ENCODE measurements at regions not wholly inside any gene's neighbourhood (a gene's known extent, or its start where the extent isn't known, plus 50 kb on each side); places are given as distances from the start of the nearest gene placed in this dataset.

DNA sequence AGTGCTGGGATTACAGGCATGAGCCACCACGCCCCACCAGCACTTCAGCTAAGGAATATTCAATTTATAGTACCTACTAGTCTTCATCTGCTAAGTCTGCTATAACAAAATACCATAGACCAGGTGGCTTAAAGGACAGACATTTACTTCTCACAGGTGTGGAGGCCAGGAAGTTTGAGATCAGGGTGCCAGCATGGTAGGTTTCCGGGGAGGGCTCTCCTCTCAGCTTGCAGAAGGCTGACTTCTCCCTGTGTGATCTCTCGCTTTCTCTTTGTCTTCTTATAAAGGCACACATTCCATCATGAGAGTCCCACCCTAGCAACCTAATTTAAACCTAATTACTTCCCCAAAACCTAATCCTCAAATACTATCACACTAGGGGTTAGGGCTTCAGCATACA lies 433.0 kb downstream of the INSC start:
- DNase-seq, result no peak

GRCh38 chr11:15551901-15552851 lies 437.5 kb downstream of the INSC start:
- no peak for DNase-seq

DNA sequence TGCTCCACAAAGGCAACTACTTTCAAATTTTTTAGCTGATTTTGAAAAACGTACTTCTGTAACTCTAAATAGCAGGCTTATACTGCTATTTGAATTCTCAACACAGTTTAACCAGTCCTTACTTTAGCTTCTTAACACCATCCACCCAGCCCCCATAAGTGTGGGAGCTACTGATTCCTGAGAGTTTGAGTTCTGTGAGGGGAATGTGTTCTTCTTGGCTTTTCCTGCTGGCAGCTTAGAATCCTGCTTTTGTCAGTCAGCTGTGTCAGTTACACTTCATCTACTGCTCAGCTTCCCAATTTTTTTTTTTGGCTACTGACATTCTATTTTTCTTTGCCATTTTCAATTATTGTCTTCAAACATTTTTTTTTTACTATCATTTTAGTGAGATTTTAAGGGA lies 440.4 kb downstream of the INSC start:
- DNase-seq, result no peak

DNA sequence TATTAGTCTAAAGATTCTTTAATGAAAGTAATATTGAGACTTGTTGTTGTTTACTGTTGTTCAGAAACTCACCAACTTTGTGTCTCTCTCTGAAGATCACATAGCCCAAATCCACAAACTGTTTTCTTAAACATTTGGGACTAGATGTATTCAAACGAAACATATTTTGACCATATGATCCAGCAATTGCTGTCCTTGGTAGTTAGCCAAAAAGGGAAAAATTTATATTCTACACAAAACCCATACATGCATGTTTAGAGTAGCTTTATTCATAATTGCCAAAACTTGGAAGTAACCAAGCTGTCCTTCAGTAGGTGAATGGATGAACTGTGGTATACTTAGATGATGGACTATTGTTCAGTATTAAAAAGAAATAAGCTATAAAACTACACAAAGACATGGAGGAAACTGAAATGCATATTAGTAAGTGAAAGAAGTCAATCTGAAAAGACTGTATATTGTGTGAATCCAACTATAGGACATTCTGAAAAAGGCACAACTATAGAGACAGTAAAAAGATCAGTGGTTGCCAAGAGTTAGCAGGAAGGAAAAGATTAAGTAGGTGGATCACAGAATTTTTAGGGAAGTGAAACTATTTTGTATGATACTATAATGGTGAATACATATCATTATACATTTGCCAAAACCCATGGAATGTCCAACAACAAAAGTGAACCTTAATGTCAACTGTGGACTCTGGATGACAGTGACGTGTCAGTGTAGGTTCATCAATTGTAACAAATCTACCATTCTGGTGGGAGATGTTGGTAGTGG lies 442.9 kb downstream of the INSC start:
- no peak for DNase-seq

DNA sequence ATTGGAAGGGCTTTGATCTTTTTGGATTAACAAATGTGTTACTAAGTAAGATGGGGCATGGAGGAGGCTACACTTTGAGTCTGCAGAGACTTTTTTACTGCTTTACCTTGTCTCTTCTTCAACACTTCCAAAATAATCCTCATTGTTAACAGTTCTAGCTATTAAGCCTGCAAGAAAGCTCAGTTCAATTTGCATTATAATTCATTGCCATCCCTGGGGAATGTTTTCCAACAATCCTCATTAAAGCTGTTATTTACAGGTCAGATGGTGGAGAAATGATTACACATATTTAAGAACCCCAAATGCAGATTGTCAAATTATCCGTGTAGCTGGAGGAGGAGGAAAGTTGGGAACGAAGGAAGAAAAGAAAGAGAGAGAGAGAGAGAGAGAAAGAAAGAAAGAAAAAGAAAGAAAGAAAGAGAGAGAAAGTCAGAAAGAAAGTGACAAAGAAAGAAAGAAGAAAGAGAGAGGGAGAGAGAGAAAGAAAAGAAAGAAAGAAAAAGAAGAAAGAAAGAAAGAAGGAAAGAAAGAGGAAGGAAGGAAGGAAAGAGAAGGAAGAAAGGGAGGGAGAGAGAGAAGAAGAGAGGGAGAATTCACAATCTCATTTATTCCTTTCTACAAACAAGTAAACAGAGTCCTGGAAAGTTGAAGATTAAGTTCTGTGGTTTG lies 443.9 kb downstream of the INSC start:
- no peak for DNase-seq

DNA sequence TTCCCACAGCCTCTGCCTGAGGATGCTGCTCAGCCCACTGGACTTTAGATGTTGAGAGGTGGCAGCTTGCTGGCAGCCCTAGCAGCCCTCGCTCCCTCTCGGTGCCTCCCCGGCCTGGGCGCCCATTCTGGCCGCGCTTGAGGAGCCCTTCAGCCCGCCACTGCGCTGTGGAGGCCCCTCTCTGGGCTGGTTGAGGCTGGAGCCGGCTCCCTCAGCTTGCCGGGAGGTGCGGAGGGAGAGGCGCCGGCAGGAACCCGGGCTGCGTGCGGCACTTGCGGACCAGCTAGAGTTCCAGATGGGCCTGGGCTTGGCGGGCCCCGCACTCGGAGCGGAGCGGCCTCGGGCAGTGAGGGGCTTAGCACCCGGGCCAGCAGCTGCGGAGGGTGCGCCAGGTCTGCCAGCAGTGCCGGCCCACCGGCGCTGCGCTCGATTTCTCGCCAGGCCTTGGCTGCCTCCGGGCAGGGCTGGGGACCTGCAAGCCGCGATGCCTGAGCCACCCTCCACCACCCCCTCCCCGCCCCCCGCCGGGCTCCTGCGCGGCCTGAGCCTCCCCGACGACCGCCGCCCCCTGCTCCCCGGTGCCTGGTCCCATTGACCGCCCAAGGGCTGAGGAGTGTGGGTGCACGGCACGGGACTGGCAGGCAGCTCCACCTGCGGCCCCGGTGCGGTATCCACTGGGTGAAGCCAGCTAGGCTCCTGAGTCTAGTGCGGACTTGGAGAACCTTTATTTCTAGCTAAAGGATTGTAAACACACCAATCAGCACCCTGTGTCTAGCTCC lies 446.2 kb downstream of the INSC start:
- DNase-seq, result no peak

GRCh38 chr11:15562230-15562629 lies 447.5 kb downstream of the INSC start:
- DNase-seq, result no peak

DNA sequence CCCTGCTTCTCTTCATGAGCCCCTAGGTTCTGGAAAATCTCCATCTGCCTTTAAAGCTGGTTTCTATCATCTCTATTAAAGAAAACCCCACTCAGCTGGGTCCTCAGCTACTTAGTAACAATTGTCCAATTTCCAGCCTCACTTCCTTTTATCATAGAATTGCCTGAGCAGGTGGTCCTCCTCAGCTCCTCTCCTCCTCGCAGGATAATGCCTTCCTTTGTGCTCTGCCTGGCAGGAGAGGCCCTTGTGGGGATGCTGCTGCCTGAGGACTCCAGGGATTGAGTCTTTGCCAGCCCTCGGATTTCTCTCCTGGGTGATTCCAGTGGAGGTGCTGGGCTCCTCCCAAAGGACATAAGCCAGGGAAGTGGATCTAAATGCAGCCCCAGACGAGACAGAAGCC lies 448.3 kb downstream of the INSC start:
- no peak for DNase-seq

GRCh38 chr11:15565880-15566279 lies 451.2 kb downstream of the INSC start:
- DNase-seq, result no peak

- DNase-seq, result no peak
Measured at GRCh38 chr11:15568440-15568839, 453.7 kb downstream of the INSC start.

GRCh38 chr11:15569305-15570025 lies 454.7 kb downstream of the INSC start:
- no peak for DNase-seq

GRCh38 chr11:15575409-15575808 lies 460.7 kb downstream of the INSC start:
- DNase-seq, result no peak

DNA sequence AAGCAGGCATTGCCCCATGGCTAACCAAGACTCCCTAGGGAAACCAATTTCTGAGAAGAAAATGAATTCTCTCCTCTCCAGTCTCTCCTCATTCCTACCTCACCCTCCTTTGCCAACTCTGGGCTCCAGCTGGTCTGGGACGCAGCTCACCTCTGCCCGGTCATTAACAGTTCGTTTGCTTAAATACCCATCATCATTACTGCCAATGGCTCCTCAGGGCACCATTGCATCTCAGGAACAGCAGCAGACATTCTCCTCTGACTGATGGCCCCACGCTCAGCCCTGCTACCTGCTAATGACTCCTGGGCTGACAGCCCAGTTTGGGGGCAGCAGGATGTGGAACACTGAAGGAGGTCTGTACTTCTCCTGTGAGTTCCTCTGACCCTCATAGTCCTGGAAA lies 462.0 kb downstream of the INSC start:
- DNase-seq, result no peak

DNA sequence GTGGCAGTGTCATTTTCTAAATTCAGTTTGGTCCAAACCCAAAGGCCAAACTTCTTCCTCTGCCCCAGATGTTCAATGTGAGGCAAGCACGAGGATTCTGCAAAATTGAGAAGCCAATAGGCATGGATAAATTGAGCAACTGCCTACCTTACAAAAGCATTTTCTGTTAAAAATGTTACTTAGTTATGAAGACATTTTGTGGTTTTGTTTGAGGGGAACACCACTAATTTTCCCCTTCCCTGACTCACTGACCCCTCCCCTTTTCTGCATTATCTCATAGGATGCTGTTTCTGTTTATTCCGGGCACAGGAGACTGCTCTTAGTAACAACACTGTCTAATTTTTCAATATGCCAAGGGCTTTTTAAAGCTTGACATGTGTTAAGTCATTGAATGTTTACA lies 462.8 kb downstream of the INSC start:
- no peak for DNase-seq

DNA sequence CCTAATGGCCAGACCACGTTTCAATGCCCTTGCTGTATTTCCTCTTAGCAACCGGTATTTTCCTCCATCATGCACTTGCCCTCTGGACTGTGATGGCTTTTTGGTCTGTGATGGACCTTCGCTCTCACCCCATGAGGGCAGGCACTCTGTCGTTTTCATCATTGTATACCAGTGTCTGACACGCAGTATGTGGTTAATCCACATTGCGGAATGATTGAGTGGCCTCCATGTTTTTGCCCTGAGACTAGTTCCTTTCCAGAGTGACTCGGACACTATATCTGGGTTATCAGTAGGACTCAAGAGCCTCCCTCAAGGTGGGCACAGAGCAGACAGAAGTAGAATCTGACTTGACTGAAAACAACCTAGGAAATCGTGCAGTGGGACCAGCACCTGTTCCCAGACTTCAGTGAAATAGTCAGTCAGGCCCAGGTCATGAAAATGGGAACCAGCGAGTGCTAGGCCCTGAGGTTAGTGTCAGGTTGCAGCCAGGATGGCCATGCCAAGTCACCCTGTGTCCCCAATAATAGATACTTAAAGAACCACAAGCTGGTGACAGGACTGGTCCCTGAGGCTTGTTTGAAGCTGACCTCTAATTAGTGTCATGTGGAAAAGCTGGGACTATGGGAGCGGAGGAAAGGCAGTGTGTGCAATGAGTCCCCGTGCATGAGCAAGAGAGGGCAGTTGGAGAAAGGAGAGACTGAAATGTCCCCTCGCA lies 464.7 kb downstream of the INSC start:
- no peak for DNase-seq

DNA sequence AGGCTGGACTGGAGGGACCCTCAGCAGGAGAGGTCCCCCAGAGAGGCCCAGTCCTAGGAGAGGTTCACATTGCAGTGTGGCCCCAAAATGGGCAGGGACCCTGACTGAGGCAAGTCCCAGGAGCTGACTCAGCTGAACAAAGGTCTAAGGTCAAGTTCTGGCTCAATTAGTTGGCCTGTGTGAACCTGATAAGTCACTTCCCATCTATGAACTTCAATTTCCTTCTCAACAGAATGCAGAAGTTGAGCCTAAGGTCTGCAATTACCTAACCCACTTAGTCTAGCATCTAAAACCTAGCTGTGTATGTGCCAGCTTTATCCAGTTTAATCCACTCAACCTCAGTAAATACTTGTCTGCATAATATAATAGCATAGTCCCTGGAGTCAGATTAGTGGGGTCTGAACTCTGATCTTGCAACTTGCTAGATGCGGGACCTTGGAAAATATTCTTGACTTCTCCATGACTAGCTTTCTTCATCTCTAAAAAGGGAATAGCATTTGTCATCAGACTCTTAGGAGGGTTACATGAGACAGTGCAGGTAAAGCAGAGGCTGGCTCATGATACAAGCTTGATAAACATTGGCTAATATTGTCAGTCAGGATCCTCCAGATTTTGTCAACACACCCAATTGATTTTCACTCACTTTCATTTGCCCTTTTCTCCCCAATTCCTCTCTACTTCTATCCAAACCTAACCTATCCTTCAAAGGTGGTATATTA lies 465.5 kb downstream of the INSC start:
- DNase-seq, result no peak

GRCh38 chr11:15580775-15581095 lies 466.0 kb downstream of the INSC start:
- DNase-seq, result no peak

DNA sequence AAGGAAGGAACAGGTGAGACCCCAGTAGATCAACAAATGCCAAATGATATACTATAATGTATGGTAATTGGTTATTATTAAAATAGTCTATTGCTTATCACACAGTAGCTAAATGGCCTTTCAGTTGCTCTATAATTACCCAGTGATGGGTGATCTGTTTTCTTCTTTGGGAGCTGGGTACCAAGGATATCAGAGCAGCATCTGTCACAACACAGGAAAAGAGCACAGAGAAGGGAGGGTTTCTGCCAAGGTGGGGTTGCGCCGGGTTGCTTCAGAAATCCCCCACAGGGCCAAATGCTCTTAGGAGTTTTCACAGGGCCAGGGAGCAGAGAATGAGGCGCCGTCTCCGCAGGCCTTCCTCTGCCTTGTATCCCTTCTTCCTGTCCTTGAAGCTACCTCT lies 469.4 kb downstream of the INSC start:
- no peak for DNase-seq

DNA sequence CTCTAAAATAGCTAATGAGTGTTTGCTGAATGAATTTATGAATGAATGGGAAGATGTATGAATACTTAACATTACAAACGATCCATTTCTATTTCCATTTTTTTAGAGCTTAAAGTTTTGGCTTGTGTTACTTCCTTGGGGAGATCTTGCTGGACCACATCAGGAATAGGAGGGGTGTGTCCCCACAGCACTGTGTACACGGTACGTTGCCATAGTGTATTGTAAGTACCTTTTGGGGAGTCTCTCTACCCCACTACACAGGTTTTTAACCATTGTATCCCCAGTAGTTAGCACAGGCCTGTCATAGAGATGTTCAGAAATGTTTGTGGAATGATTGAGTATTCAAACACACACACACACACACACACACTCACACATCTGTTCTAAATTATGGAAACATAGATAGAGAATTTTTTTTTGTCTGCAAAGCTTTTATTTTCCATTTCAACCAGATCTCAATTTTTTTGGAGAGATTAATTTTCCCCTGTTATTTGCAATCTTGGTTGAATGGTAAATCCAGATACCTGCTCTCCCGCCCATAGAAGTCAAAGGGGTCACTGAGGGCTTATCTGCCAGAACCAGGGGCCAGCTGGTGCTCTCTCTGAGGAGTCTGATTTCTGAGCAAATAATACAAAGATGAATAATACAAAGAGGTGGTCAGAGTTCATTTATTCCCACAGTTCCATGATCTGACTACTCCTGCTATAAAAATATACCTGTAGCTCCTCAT lies 471.0 kb downstream of the INSC start:
- DNase-seq, result no peak

Measured in activated gamma-delta T cell treated with Interleukin-2 at 50 U/mL for 16 hours (primary cell).